Esophagus squamous epithelium (tissue), 5 donors: ENCODE measurements at regions not wholly inside any gene's neighbourhood (a gene's known extent, or its start where the extent isn't known, plus 50 kb on each side); places are given as distances from the start of the nearest gene placed in this dataset.

Experiments
- DNase-seq: peaks from one replicate; lab custom pipeline; 2025; lab: John Stamatoyannopoulos, UW
- H3K27ac ChIP-seq, 4 donors: fragments of 200-600 bp; sonication (generic); one replicate each; pipeline ENCODE4 v1.5.1; 2016 to 2019; ENCODE audit warnings: mild to moderate bottlenecking in 1 of 4
- H3K27me3 ChIP-seq, 4 donors: fragments of 200-600 bp; sonication (generic); 1 replicate in 3 of 4; 2 replicates in 1 of 4; pipeline versions ENCODE4 v1.5.1 to v1.6.0; 2017 to 2021; ENCODE audit warnings: antibody characterized with exemption in 1 of 4
- H3K36me3 ChIP-seq, 3 donors: fragments of 200-600 bp; sonication (generic); one replicate each; pipeline ENCODE4 v1.5.1; 2016 to 2019
- H3K4me1 ChIP-seq, 3 donors: fragments of 200-600 bp; sonication (generic); one replicate each; pipeline ENCODE4 v1.5.1; 2017 to 2019
- H3K4me3 ChIP-seq, 4 donors: fragments of 200-600 bp; sonication (generic); 1 replicate in 3 of 4; 2 replicates in 1 of 4; pipeline ENCODE4 v1.5.1; 2016 to 2019; ENCODE audit warnings: mild to moderate bottlenecking in 2 of 4, moderate library complexity in 1 of 4
- H3K9me3 ChIP-seq, 3 donors: fragments of 200-600 bp; sonication (generic); one replicate each; pipeline ENCODE4 v1.5.1; 2016 to 2019
- POLR2A ChIP-seq, 4 donors: fragments of 450-650 bp; IDR thresholded peaks; one replicate each; pipeline ENCODE4 v1.6.1; 2017; ENCODE audit warnings: antibody characterized with exemption in 4 of 4, mild to moderate bottlenecking in 4 of 4, moderate library complexity in 3 of 4
- WGBS, 2 donors: methylation state at CpG; one replicate each; pipeline ENCODE4 v1.1.5; 2018; 5-methylcytosine and 5-hydroxymethylcytosine counted together
- intact Hi-C: fragments of 100-400 bp; cut with DNase I; formaldehyde crosslinking; loops from one replicate; pipeline ENCODE4 v1.15.0; 2022
- TF ChIP-seq, protein P1 (sequence below), 6 experiments: fragments of 450-650 bp in 4 of 6; fragments of 200-600 bp in 2 of 6; sonication (generic) in 2 of 6; IDR thresholded peaks; one replicate each; pipeline ENCODE4 v1.5.1; 2016 to 2019; ENCODE audit warnings: antibody characterized with exemption in 6 of 6, mild to moderate bottlenecking in 4 of 6, moderate library complexity in 4 of 6
- donor health status: DM: yes; HTN: yes; CAD: no.

GRCh38 chr9:129317179-129318011, 139.3 kb upstream of the IER5L start:
- Histone ChIP-seq H3K36me3 (no peaks in the 10 kb centered on the region), H3K27me3 (no peaks in the 10 kb centered on the region), H3K4me1 (peaks cover 25 to 79% (median 52%) of the 10 kb centered on the region in 3 donors), H3K9me3 (no peaks in the 10 kb centered on the region), H3K4me3 (no peak overlapping the region), H3K27ac (peak overlapping the region in 3 of 4 donors; percentile 81 to 89 (median 89))
- WGBS, 2 donors = 73% methylated on average over 9 to 13 of the region's 13 CpGs
- TF ChIP-seq, protein P1, sequence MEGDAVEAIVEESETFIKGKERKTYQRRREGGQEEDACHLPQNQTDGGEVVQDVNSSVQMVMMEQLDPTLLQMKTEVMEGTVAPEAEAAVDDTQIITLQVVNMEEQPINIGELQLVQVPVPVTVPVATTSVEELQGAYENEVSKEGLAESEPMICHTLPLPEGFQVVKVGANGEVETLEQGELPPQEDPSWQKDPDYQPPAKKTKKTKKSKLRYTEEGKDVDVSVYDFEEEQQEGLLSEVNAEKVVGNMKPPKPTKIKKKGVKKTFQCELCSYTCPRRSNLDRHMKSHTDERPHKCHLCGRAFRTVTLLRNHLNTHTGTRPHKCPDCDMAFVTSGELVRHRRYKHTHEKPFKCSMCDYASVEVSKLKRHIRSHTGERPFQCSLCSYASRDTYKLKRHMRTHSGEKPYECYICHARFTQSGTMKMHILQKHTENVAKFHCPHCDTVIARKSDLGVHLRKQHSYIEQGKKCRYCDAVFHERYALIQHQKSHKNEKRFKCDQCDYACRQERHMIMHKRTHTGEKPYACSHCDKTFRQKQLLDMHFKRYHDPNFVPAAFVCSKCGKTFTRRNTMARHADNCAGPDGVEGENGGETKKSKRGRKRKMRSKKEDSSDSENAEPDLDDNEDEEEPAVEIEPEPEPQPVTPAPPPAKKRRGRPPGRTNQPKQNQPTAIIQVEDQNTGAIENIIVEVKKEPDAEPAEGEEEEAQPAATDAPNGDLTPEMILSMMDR (IDR thresholded peaks at IDR 0.05) = no peak
- no peak for TF ChIP-seq POLR2A (IDR thresholded peaks at IDR 0.05)
- no peak for DNase-seq
- intact Hi-C loops = no loop called here

DNA sequence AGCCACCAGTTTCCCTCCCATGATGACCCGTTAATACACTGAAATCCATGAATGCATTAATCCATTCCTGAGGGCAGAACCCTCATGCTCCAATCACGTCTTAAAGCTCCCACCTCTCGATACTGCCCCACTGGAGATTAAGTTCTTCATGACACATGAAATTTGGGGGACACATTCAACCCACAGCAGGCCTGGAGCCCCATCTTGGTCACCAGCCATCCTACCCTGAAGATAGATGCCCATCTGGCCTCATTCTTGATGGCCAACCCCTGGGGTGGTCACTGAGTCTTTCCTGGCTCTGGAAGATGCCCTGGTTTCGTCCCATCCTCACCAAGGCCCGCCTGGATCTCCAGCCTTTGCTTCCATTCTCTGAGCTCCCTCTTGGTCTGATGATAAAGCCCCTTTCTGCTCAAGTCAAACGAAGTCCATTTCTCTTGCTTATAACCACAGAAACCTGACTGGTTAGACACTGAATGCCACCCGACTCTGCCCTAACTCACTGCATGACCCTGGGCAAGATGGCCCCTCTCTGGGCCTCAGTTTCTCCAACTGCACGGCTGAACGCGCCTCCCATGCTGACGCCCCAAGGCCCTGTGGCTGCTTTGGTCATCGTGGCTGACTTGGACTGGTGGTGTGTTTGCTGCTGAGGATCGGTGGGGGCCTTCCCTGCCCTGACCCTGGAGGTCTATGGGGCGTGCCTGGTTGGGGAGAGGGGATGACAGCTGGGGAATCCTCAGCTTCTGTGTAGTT, 138.4 kb upstream of the IER5L start:
- no peak overlapping the region for H3K4me3 ChIP-seq
- WGBS, 2 donors = 71 to 87% methylated on average over 7 to 8 of the region's 14 CpGs
- H3K4me1 ChIP-seq = peaks cover 20 to 70% (median 52%) of the 10 kb centered on the region in 3 donors
- TF ChIP-seq, protein P1 (IDR thresholded peaks at IDR 0.05) = no peak
- TF ChIP-seq POLR2A (IDR thresholded peaks at IDR 0.05) = no peak
- intact Hi-C loops = no loop called here
- no peaks in the 10 kb centered on the region for H3K36me3 ChIP-seq
- no peak for DNase-seq
- no peaks in the 10 kb centered on the region for H3K27me3 ChIP-seq
- H3K9me3 ChIP-seq = no peaks in the 10 kb centered on the region
- H3K27ac ChIP-seq = peak overlapping the region in 3 of 4 donors; percentile 68 to 89 (median 86)

DNA sequence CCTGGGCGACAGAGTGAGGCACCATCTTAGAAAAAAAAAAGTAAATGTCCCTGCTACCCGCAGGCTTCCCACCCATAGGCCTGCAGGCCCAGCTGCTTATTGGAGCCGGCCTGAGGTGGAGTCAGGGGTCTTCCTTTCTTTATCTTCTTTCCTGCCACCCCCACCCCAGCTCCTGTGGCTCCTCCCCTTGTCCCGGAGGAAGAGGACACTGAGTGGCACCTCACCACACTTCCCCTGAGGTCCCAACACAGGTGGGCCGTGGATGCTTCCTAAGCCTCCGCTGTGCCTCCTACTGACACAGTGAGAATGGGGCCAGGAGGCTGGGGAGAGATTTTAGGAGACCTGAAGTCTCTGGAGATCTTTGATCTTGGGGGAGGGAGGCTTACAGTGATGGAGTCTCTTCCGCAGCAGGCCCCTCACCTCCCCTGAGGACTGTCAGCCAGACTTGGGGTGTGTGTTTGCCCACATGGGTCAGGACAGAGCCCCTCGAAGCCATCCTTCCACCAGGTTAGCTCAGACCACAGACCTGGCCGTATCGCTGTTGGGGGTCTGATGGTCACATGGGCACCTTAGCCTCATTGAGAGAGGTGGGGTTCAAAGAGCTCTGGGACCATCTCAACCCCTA, 135.4 kb upstream of the IER5L start:
- DNase-seq = no peak
- TF ChIP-seq POLR2A (IDR thresholded peaks at IDR 0.05) = no peak
- Histone ChIP-seq H3K36me3 (no peaks in the 10 kb centered on the region), H3K27me3 (no peaks in the 10 kb centered on the region), H3K27ac (no peak overlapping the region), H3K9me3 (no peaks in the 10 kb centered on the region), H3K4me3 (no peak overlapping the region), H3K4me1 (peaks cover 0 to 40% (median 25%) of the 10 kb centered on the region in 3 donors)
- 76 to 86% methylated on average over 2 to 6 of the region's 10 CpGs for WGBS, 2 donors
- intact Hi-C loops = no loop called here

GRCh38 chr9:129312251-129313122, 134.4 kb upstream of the IER5L start:
- Histone ChIP-seq H3K4me1 (peaks cover 0 to 30% (median 16%) of the 10 kb centered on the region in 3 donors), H3K27ac (no peak overlapping the region), H3K4me3 (no peak overlapping the region), H3K36me3 (no peaks in the 10 kb centered on the region), H3K27me3 (no peaks in the 10 kb centered on the region), H3K9me3 (no peaks in the 10 kb centered on the region)
- WGBS, 2 donors = 73 to 88% methylated on average over 12 to 13 of the region's 16 CpGs
- intact Hi-C loops = no loop called here
- TF ChIP-seq, protein P1 (IDR thresholded peaks at IDR 0.05) = no peak
- no peak for TF ChIP-seq POLR2A (IDR thresholded peaks at IDR 0.05)
- no peak for DNase-seq

- 66 to 88% methylated on average over 2 of the region's 4 CpGs for WGBS, 2 donors
- DNase-seq = no peak
- intact Hi-C loops = no loop called here
- TF ChIP-seq, protein P1 (IDR thresholded peaks at IDR 0.05) = no peak
- TF ChIP-seq POLR2A (IDR thresholded peaks at IDR 0.05) = no peak
- H3K9me3 ChIP-seq = no peaks in the 10 kb centered on the region
- no peaks in the 10 kb centered on the region for H3K27me3 ChIP-seq
- H3K4me1 ChIP-seq = peaks cover 0 to 24% (median 13%) of the 10 kb centered on the region in 3 donors
- no peak overlapping the region for H3K4me3 ChIP-seq
- H3K36me3 ChIP-seq = no peaks in the 10 kb centered on the region
- H3K27ac ChIP-seq = no peak overlapping the region
These were observed 133.6 kb upstream of the IER5L start for GRCh38 chr9:129311643-129312042.
